ENCODE measurements at regions not wholly inside any gene's neighbourhood (a gene's known extent, or its start where the extent isn't known, plus 50 kb on each side); places are given as distances from the start of the nearest gene placed in this dataset.

DNA sequence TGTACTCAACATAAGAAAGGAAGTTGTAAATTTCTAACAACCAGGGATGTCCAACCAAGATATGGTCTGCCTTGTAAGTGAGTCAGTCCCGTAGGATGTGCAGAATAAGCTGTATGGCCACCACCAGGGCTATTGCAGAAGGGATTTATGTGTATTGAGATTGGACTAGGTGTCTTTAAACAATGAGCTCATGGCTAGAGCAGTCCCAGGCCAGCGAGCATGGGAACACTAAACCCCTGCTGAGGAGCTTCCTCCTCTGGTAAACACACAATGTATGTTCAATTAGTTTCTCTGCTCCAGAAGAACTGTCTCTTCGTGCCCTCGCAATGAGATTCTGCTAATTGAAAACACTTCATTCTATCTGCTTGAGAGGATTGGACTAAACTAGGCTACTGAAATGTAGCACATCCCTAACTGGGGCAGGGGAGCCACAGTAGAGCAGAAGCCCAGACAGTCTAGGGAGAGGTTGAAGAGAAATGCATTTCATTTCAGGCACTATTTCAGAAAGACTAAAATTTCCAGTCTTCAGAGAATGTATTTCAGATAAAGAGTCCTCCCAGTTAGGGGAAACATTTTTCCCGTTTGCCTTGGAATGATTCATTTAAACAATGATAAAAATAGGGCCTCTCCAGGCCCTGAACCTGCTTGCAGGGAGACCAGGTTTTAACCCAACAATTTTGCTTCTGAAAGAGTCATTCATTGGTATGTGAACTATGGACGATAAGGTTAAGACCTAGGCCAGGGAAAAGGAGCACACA, 154.7 kb downstream of the FAM114A2 start:
- CTCF ChIA-PET = no interaction called here
- H3K27me3 ChIP-seq (ENCODE audit: insufficient read depth, low read length) = peaks cover 72% of the 10 kb centered on the region
- no peaks in the 10 kb centered on the region for H3K9me3 ChIP-seq (ENCODE audit: control insufficient read depth in 1 of 2, insufficient read depth in 1 of 2, low read depth in 1 of 2, low read length in 2 of 2)
- DNase-seq (ENCODE audit: low read depth, low spot score) (no peak), ATAC-seq (no peak)
- RAD21 ChIA-PET (ENCODE audit: low non-redundant PET in 1 of 2, low total read pairs in 2 of 2, uncharacterized antibody in 2 of 2, unreplicated experiment in 2 of 2) = no interaction called here
- BruUV-seq (replicated peaks) = no TSS peak
- H3K4me1 ChIP-seq (ENCODE audit: control insufficient read depth in 1 of 2, insufficient read depth in 2 of 2, low read length in 2 of 2) = no peaks in the 10 kb centered on the region
- H3K9me2 ChIP-seq (ENCODE audit: insufficient read depth) = no peaks in the 10 kb centered on the region
- H3K9ac ChIP-seq (ENCODE audit: low read length) = no peak overlapping the region
- H4K20me1 ChIP-seq (ENCODE audit: insufficient read depth) = no peaks in the 10 kb centered on the region; the same call in 1 of the 2 replicates
- POLR2A ChIA-PET = no interaction called here
- intact Hi-C loops (cut with micrococcal nuclease) = no loop called here
- no peaks in the 10 kb centered on the region for H3K79me2 ChIP-seq (ENCODE audit: insufficient read depth, low read length)
- no peaks in the 10 kb centered on the region for H3K36me3 ChIP-seq (ENCODE audit: control insufficient read depth in 1 of 2, insufficient read depth in 2 of 2, low read length in 2 of 2)
- H2AFZ ChIP-seq (ENCODE audit: low read depth, low read length, poor library complexity, severe bottlenecking) = no peak overlapping the region
- H3K4me3 ChIP-seq (replicated peaks in 1 of 2; ENCODE audit: low read depth in 1 of 2, low read length in 2 of 2) = no peak overlapping the region
- no peak overlapping the region for H3K27ac ChIP-seq (ENCODE audit: low read depth, low read length)
- no peak overlapping the region for H3K4me2 ChIP-seq (ENCODE audit: low read length)
- TF ChIP-seq CBX3 (IDR thresholded peaks at IDR 0.05; ENCODE audit: low read depth) (no peak), CTCF (IDR thresholded peaks at IDR 0.05 in 2 of 3, conservative IDR thresholded peaks at IDR 0.05 in 1 of 3; ENCODE audit: borderline replicate concordance in 1 of 3, insufficient read depth in 1 of 3, low read depth in 2 of 3, low read length in 2 of 3) (no peak), ELF1 (IDR thresholded peaks at IDR 0.05; ENCODE audit: borderline replicate concordance, low read depth) (no peak), EZH2phosphoT487 (IDR thresholded peaks at IDR 0.05; ENCODE audit: borderline replicate concordance) (no peak), ATF3 (IDR thresholded peaks at IDR 0.05) (no peak), SIN3A (IDR thresholded peaks at IDR 0.05; ENCODE audit: low read depth) (no peak), FOSL1 (IDR thresholded peaks at IDR 0.05; ENCODE audit: low read depth) (no peak), TCF7L2 (IDR thresholded peaks at IDR 0.05; ENCODE audit: borderline replicate concordance, extremely low read depth, insufficient read depth, insufficient read length) (no peak), JUND (IDR thresholded peaks at IDR 0.05) (no peak), SRF (IDR thresholded peaks at IDR 0.05; ENCODE audit: low read depth) (no peak), RAD21 (IDR thresholded peaks at IDR 0.05; ENCODE audit: low read depth) (no peak), REST (IDR thresholded peaks at IDR 0.05; ENCODE audit: low read depth) (no peak), ZNF274 (IDR thresholded peaks at IDR 0.05; ENCODE audit: low read depth, low read length) (no peak)
- TF ChIP-seq, protein P1, sequence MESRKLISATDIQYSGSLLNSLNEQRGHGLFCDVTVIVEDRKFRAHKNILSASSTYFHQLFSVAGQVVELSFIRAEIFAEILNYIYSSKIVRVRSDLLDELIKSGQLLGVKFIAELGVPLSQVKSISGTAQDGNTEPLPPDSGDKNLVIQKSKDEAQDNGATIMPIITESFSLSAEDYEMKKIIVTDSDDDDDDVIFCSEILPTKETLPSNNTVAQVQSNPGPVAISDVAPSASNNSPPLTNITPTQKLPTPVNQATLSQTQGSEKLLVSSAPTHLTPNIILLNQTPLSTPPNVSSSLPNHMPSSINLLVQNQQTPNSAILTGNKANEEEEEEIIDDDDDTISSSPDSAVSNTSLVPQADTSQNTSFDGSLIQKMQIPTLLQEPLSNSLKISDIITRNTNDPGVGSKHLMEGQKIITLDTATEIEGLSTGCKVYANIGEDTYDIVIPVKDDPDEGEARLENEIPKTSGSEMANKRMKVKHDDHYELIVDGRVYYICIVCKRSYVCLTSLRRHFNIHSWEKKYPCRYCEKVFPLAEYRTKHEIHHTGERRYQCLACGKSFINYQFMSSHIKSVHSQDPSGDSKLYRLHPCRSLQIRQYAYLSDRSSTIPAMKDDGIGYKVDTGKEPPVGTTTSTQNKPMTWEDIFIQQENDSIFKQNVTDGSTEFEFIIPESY (IDR thresholded peaks at IDR 0.05; ENCODE audit: extremely low read depth, insufficient replicate concordance, low read length) = no peak

Measured in HCT116 (cell line).